ENCODE measurements at regions not wholly inside any gene's neighbourhood (a gene's known extent, or its start where the extent isn't known, plus 50 kb on each side); places are given as distances from the start of the nearest gene placed in this dataset.

- TF ChIP-seq, protein P1, sequence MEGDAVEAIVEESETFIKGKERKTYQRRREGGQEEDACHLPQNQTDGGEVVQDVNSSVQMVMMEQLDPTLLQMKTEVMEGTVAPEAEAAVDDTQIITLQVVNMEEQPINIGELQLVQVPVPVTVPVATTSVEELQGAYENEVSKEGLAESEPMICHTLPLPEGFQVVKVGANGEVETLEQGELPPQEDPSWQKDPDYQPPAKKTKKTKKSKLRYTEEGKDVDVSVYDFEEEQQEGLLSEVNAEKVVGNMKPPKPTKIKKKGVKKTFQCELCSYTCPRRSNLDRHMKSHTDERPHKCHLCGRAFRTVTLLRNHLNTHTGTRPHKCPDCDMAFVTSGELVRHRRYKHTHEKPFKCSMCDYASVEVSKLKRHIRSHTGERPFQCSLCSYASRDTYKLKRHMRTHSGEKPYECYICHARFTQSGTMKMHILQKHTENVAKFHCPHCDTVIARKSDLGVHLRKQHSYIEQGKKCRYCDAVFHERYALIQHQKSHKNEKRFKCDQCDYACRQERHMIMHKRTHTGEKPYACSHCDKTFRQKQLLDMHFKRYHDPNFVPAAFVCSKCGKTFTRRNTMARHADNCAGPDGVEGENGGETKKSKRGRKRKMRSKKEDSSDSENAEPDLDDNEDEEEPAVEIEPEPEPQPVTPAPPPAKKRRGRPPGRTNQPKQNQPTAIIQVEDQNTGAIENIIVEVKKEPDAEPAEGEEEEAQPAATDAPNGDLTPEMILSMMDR (IDR thresholded peaks at IDR 0.05) = no peak
- no peak for TF ChIP-seq ZFX (IDR thresholded peaks at IDR 0.05; ENCODE audit: borderline replicate concordance)
Measured at GRCh38 chr12:111228916-111229666, 139.8 kb downstream of the PHETA1 start.
